ENCODE measurements at regions not wholly inside any gene's neighbourhood (a gene's known extent, or its start where the extent isn't known, plus 50 kb on each side); places are given as distances from the start of the nearest gene placed in this dataset.
"Not testable (repeated sequence)": the region's sequence is repeated elsewhere in the genome, so short reads cannot be mapped to it uniquely, and the experiment has no call there.

DNA sequence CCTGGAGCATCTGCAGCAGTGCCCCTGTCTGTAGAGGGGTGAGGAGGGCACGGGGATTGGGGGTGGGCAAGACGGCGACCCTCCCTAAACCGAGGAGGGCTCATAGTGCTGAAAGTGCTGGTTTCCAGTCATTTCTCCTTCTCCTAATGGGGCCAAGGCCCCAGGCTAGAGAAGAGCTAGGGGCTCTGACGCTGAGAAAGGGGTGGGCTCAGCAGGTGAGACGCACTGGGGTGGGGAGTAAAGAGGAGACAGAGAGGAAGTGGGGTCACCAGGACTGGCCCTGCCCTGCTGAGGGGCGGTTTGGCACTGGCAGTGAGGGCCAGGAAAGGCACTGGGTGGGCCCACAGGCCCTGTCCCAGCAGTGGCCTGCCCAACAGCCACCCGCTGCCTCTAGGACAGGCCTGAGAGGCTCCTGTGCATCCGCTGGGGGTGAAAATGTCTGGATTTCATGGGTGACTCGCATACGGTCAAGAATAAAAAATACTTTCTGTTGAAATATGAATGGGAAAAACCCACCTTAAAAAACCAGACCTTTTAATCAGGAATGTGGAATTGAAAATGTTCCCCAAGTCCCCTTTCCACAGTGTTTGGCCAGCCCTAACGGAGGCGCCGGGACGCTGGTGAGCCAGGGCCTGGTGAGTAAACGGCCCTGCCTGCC lies 122.4 kb upstream of the SMURF2 start:
- DNase-seq, result peak; percentile 52

DNA sequence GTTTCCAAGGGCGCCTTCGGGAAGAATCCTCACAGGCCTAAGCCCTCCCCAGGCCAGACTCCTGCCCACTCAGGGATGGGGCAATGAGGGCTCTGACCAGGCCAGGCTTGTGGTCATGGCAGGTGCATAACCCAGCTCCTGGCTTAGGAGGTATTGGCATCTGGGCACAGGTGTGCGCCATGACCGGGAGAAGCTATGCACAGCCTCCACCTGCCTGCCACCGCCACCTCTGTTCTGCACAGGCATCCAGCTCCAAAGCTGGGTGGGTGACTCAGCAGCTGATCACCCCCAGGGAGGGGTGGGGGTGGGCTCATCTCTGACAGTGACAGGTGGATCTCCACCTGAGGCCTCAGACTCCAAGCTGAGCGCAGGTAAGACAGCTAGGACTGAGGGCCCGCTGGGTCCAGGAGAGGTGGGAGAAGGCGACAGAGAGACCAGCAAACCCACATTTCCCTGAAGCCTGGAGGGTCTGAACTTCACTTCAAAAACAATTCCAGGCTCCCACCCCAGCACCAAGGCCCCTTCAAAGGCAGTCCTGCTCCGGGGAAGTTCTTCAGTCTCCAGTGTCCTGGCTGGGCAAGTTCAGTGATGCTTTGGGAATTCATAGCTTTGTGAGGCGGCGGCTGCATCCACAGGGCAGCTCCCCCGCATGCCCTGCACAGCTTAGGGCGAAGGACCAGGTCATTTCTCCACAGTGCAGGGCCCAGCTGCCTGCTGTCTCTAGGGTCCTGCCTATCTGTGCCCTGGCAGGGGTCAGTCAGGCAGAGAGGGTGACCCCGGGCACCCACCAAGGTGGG lies 121.6 kb upstream of the SMURF2 start:
- DNase-seq, result peak; percentile 55

DNA sequence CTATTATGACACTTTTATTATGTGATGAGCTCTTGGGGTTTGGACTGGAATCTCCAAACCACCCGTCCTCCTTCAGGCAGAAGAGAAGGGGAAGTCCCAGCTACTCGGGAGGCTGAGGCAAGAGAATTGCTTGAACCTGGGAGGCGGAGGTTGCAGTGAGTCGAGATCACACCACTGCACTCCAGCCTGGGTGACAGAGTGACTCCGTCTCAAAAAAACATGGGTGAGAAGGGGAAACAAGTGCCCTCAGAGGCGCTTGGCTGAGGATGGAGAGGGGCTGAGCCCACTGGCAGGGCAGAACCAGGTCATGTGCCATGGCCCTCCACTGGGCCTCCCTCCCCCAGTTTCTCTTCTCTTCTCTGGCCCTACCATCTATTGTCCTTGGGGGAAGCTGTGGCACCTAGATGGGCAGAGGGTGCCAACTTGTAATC lies 120.9 kb upstream of the SMURF2 start:
- no peak for DNase-seq

GRCh38 chr17:64781810-64782555 lies 119.9 kb upstream of the SMURF2 start:
- DNase-seq, result peak; percentile 66

DNA sequence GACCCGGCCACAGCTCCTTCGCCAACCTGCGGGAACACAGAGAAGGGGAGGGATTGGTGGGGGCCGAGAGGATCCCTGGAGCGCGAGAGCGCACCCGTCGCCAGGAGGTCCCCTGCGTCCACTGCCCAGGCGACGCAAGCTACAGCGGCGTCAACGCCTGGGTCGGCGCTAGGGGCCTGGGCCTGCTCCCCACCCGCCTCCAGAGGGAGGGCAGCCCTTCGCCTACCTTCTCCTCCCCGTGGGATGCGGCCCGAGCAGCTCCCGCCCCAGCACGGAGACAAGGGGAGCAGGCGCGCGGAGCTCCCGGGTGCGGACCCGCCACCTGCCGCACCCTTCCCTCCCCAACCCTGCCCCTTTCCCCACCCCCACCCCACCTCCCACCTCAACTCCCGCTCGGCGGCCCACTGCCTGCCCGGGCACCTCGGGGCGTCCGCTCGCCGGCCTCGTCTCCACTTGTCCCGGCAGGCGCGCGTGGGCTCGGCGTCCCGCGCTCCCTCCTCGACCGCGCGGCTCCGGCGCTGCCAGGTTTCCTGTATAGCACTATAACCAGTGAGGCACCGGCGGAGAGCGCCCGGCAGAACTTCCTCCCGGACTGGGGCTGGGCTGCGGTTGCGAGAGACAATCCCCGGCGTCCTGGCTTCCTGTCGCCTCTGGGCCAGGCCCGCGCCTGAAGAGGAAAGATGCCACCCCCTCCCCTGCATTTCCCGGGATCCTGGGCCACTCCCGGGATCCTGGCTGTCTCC lies 119.1 kb upstream of the SMURF2 start:
- DNase-seq, result peak; percentile 91

DNA sequence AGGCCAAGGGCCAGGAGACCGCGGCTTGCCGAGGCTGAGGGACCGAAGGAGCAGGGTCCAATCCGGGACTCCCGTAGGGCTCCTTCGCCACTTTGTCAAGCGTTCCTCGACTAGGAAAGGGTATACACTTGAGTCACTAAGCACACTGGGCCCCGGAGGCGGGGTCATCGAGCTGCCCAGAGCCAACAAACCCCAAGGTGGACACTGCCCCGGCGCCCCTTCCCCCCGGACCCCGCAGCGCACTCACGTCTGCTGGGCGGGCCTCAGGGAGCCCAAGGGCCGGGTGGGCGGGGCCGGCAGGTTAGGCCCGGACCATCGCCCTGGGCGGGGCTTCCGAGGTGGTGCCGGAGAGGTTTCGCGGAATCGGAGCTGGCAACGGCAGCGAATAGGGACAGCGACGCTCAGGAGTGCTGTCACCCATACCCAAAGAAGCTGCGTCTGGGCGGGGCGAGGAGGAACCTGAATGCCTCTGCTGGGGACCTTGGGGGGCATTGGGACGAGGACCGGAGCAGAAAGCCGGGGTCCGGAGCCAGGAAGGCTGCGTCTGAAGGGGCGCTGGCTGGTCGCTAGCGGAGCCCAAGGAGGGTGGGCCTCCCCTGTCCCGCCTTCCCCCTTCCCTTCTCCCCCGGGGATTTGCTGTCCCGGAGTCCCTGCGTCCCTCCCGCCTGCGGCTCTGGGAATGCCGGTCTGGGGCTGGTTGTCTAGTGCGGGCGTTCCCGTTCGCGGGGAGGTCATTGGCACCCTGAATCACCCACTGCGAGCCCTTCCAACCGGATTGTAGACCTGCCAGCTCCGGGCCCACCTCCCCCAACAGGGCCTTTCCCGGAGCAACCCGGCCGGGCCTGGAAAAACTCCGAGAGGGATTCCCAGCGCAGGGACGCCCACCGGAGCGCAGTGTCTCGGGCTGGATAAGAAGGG lies 118.2 kb upstream of the SMURF2 start:
- peak; percentile 96 for DNase-seq

DNA sequence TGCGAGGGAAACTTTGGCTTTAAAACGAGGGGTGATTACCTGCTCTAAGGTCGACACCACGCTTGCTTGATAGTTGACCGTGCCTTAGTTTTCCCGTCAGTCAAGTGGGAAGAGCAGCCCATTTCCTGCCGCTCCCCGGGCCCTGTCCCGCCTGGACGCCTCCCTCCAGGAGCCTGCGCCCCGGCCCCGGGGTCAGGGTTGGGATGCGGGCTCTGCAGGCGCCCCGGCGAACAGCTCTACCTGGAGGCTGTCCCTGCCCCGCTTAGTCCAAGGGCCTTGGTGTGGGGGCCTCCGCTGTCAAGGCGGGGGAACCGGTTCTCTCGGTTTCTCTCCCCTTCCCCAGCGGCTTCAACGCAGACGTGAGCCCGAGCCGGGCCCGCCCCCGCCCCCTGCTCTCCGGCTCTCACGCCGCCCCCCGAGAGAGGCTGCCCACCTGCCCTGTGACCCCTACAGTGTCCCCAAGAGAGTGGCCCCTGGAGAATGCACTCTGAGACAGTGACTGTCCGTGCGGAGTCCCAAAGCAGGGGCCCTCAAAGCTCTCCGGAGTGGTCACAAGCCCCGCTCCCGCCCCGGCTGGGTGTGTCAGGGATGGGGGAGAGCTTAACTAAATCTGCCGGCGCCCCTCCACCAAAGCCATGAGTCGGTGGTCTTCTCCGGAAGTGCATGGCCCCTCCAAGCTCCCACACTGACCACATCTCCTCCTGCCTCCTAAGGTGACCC lies 117.4 kb upstream of the SMURF2 start:
- peak; percentile 86 for DNase-seq

DNA sequence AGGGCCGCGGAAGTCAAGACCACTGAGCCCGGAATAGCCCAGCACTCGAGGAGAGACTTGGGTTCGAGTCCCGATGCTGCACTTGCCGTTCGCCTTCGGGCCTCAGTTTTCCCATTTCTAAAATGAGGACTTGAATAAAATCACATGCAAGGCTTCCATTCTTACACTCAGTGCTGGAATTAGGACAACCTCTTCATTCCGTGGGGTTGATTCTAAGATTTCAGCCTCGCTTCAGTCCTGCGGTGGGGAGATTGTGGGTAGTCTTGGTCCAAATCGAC lies 116.9 kb upstream of the SMURF2 start:
- DNase-seq, result not testable (repeated sequence)

- DNase-seq, result peak; percentile 80
Measured at GRCh38 chr17:64778240-64779097, 116.4 kb upstream of the SMURF2 start.

- peak; percentile 55 for DNase-seq
Measured at GRCh38 chr17:64777415-64778239, 115.5 kb upstream of the SMURF2 start.

- peak; percentile 97 for DNase-seq
Measured at GRCh38 chr17:64776720-64777414, 114.8 kb upstream of the SMURF2 start.

GRCh38 chr17:64775701-64776570 lies 113.8 kb upstream of the SMURF2 start:
- DNase-seq, result peak; percentile 48

GRCh38 chr17:64774888-64775540 lies 112.9 kb upstream of the SMURF2 start:
- DNase-seq, result peak; percentile 44

GRCh38 chr17:64773836-64774761 lies 112.0 kb upstream of the SMURF2 start:
- peak; percentile 99 for DNase-seq

DNA sequence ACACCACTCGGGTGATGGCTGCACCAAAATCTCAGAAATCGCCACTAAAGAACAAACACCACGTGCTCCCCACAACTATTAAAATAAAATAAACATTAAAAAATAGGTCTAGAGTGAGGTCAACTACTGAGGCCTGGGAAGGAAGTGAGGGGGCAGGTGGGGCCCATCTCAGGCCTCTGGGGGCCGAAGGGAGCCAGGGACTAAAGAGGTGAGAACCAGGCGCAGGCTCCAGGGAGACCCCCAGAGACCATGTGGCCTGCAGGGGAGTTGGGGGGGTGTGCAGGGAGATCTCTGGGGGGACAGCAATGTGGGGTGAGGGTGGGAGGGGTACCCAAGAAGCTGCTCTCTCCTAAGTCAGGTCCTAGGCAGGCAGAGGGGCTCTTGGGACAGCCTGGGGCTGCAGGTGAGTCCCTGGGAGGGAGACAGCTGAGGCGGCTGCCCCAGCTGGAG lies 111.3 kb upstream of the SMURF2 start:
- no peak for DNase-seq

GRCh38 chr17:64772845-64773299 lies 110.8 kb upstream of the SMURF2 start:
- DNase-seq, result no peak
